NCI-H2196 (cell line): ENCODE measurements at regions not wholly inside any gene's neighbourhood (a gene's known extent, or its start where the extent isn't known, plus 50 kb on each side); places are given as distances from the start of the nearest gene placed in this dataset.

Experiments
- DNase-seq: peaks from one replicate; lab custom pipeline; 2025; ENCODE audit not compliant: unreplicated experiment; lab: John Stamatoyannopoulos, UW

GRCh38 chr16:35746281-35746962 lies 2287.0 kb downstream of the TP53TG3F start:
- no peak for DNase-seq

- no peak for DNase-seq
Observed at GRCh38 chr16:35746963-35747657, 2287.7 kb downstream of the TP53TG3F start.

- no peak for DNase-seq
Observed at GRCh38 chr16:35747658-35748455, 2288.4 kb downstream of the TP53TG3F start.

- no peak for DNase-seq
Observed at GRCh38 chr16:35748621-35749252, 2289.3 kb downstream of the TP53TG3F start.

- DNase-seq = no peak
Observed at GRCh38 chr16:35749253-35750141, 2290.1 kb downstream of the TP53TG3F start.

- DNase-seq = no peak
Observed at GRCh38 chr16:35750157-35750689, 2290.8 kb downstream of the TP53TG3F start.

GRCh38 chr16:35750701-35751104 lies 2291.3 kb downstream of the TP53TG3F start:
- DNase-seq = no peak

- DNase-seq = no peak
Observed at GRCh38 chr16:35751191-35751941, 2292.0 kb downstream of the TP53TG3F start.

- no peak for DNase-seq
Observed at GRCh38 chr16:35752012-35752772, 2292.8 kb downstream of the TP53TG3F start.

GRCh38 chr16:35752773-35753558 lies 2293.6 kb downstream of the TP53TG3F start:
- DNase-seq = no peak

- no peak for DNase-seq
Observed at GRCh38 chr16:35753559-35754390, 2294.4 kb downstream of the TP53TG3F start.

- DNase-seq = no peak
Observed at GRCh38 chr16:35754391-35755369, 2295.3 kb downstream of the TP53TG3F start.

- no peak for DNase-seq
Observed at GRCh38 chr16:35788381-35788780, 2329.0 kb downstream of the TP53TG3F start.

- no peak for DNase-seq
Observed at GRCh38 chr16:35792516-35793285, 2333.3 kb downstream of the TP53TG3F start.

GRCh38 chr16:35793601-35794000 lies 2334.2 kb downstream of the TP53TG3F start:
- no peak for DNase-seq
